Thyroid gland (tissue), 4 donors: ENCODE measurements at regions not wholly inside any gene's neighbourhood (a gene's known extent, or its start where the extent isn't known, plus 50 kb on each side); places are given as distances from the start of the nearest gene placed in this dataset.
"Not testable (repeated sequence)": the region's sequence is repeated elsewhere in the genome, so short reads cannot be mapped to it uniquely, and the experiment has no call there.

Experiments
- CTCF ChIP-seq, 6 experiments: fragments of 200-600 bp in 3 of 6; fragments of 450-650 bp in 3 of 6; sonication (generic) in 3 of 6; IDR thresholded peaks; one replicate each; pipeline ENCODE4 v1.5.1; 2016 to 2019; ENCODE audit warnings: antibody characterized with exemption in 6 of 6, mild to moderate bottlenecking in 2 of 6, inconsistent platforms in 1 of 6, moderate library complexity in 1 of 6
- POLR2A ChIP-seq, 2 donors: fragments of 450-650 bp; IDR thresholded peaks; one replicate each; pipeline ENCODE4 v1.6.1; 2017; ENCODE audit warnings: antibody characterized with exemption in 2 of 2, mild to moderate bottlenecking in 2 of 2, moderate library complexity in 1 of 2

GRCh38 chr2:242008908-242009307 lies 139.4 kb downstream of the RTP5 start:
- not testable (repeated sequence) for TF ChIP-seq CTCF, POLR2A (IDR thresholded peaks at IDR 0.05)
